Gastroesophageal sphincter (tissue), 4 donors: ENCODE measurements at regions not wholly inside any gene's neighbourhood (a gene's known extent, or its start where the extent isn't known, plus 50 kb on each side); places are given as distances from the start of the nearest gene placed in this dataset.

Source experiments
- ATAC-seq: fragments of 150-250 bp; one replicate; pipeline ENCODE4 v1.9.1; 2016; ENCODE audit warnings: mild to moderate bottlenecking, moderate library complexity
- H3K27ac ChIP-seq, 4 donors: fragments of 200-600 bp; sonication (generic) in 3 of 4; 1 replicate in 3 of 4; 2 replicates in 1 of 4; pipeline ENCODE4 v1.5.1; 2016 to 2019
- H3K27me3 ChIP-seq: fragments of 200-600 bp; sonication (generic); one replicate; pipeline ENCODE4 v1.5.1; 2019
- H3K36me3 ChIP-seq, 2 donors: fragments of 200-600 bp; sonication (generic); one replicate each; pipeline ENCODE4 v1.5.1; 2019; ENCODE audit warnings: control low read depth in 1 of 2
- H3K4me1 ChIP-seq, 3 donors: fragments of 200-600 bp; sonication (generic); 1 replicate in 2 of 3; 2 replicates in 1 of 3; pipeline ENCODE4 v1.5.1; 2016 to 2019; ENCODE audit warnings: control low read depth in 2 of 3
- H3K4me3 ChIP-seq, 2 donors: fragments of 200-600 bp; sonication (generic); one replicate each; pipeline ENCODE4 v1.5.1; 2019; ENCODE audit warnings: mild to moderate bottlenecking in 1 of 2, moderate library complexity in 1 of 2
- H3K9me3 ChIP-seq, 3 donors: fragments of 200-600 bp; sonication (generic); one replicate each; pipeline ENCODE4 v1.5.1; 2017 to 2019; ENCODE audit warnings: control low read depth in 2 of 3
- EP300 ChIP-seq: sonication (generic); formaldehyde crosslinking; IDR thresholded peaks from one replicate; pipeline ENCODE4 v1.6.1; 2017; ENCODE audit warnings: antibody characterized with exemption, mild to moderate bottlenecking
- POLR2A ChIP-seq, 2 donors: fragments of 450-650 bp; IDR thresholded peaks; one replicate each; pipeline ENCODE4 v1.6.1; 2017; ENCODE audit warnings: antibody characterized with exemption in 2 of 2, mild to moderate bottlenecking in 2 of 2, moderate library complexity in 1 of 2
- POLR2AphosphoS5 ChIP-seq: sonication (generic); formaldehyde crosslinking; IDR thresholded peaks from one replicate; pipeline ENCODE4 v1.6.1; 2017; ENCODE audit warnings: antibody characterized with exemption
- WGBS, 2 donors: methylation state at CpG; one replicate each; pipeline ENCODE4 v1.1.5; 2018; ENCODE audit warnings: low coverage in 1 of 2; 5-methylcytosine and 5-hydroxymethylcytosine counted together
- TF ChIP-seq, protein P1 (sequence below), 4 experiments: fragments of 200-600 bp in 2 of 4; fragments of 450-650 bp in 2 of 4; sonication (generic) in 1 of 4; IDR thresholded peaks; one replicate each; pipeline ENCODE4 v1.5.1; 2017 to 2019; ENCODE audit warnings: antibody characterized with exemption in 4 of 4, mild to moderate bottlenecking in 2 of 4, moderate library complexity in 2 of 4

DNA sequence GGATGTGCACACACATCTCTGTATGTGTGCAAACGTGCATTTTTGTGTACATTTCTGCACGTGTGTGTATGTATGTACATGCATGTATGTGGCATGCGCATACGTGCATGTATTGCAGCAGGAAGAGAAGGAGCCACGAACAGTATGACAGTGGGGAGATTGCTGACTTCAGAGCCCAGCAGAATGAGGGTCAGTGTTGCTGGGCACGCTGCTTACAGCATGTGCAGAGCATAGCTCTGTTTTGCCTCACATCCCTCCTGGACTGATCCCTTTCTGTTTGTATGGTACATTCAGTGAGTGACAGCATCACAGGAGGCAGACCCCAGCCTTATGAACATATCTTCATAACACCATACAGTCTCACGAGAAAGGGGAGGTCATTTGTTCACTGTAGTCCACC lies 934.0 kb upstream of the EEF2KMT start:
- no peak for ATAC-seq
- TF ChIP-seq, protein P1, sequence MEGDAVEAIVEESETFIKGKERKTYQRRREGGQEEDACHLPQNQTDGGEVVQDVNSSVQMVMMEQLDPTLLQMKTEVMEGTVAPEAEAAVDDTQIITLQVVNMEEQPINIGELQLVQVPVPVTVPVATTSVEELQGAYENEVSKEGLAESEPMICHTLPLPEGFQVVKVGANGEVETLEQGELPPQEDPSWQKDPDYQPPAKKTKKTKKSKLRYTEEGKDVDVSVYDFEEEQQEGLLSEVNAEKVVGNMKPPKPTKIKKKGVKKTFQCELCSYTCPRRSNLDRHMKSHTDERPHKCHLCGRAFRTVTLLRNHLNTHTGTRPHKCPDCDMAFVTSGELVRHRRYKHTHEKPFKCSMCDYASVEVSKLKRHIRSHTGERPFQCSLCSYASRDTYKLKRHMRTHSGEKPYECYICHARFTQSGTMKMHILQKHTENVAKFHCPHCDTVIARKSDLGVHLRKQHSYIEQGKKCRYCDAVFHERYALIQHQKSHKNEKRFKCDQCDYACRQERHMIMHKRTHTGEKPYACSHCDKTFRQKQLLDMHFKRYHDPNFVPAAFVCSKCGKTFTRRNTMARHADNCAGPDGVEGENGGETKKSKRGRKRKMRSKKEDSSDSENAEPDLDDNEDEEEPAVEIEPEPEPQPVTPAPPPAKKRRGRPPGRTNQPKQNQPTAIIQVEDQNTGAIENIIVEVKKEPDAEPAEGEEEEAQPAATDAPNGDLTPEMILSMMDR (IDR thresholded peaks at IDR 0.05): no peak
- H3K36me3 ChIP-seq: no peaks in the 10 kb centered on the region
- no peaks in the 10 kb centered on the region for H3K27me3 ChIP-seq
- H3K4me1 ChIP-seq: no peaks in the 10 kb centered on the region
- 46 to 65% methylated on average over 3 to 7 of the region's 7 CpGs for WGBS, 2 donors
- peaks cover 0 to 7% (median 0%) of the 10 kb centered on the region in 3 donors for H3K9me3 ChIP-seq
- no peak overlapping the region for H3K4me3 ChIP-seq
- no peak overlapping the region for H3K27ac ChIP-seq

DNA sequence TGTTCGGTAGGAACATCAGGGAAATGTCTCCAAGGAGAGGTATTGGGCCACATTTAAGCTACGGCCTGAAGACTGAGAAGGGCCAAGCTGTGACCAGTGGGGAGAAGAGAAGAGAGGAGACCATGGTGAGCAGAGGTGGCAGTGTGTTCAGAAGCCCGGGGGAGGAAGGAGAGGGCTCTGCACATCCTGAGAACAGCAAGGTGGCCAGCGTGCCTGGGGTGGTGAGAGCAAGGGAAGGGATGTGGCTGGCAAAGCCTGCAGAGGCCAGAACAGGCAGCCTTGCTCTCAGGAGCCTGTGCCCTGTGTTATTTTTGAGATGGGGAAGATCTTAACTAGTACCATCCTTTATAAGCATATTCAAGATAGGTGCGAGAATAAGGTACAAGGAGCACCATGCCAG lies 933.5 kb upstream of the EEF2KMT start:
- Histone ChIP-seq H3K36me3 (no peaks in the 10 kb centered on the region), H3K27ac (no peak overlapping the region), H3K4me3 (no peak overlapping the region), H3K4me1 (no peaks in the 10 kb centered on the region), H3K27me3 (no peaks in the 10 kb centered on the region), H3K9me3 (peaks cover 0 to 7% (median 0%) of the 10 kb centered on the region in 3 donors)
- TF ChIP-seq, protein P1 (IDR thresholded peaks at IDR 0.05): no peak
- no peak for TF ChIP-seq POLR2AphosphoS5
- no peak for ATAC-seq
- 60 to 69% methylated on average over 4 of the region's 5 CpGs for WGBS, 2 donors

DNA sequence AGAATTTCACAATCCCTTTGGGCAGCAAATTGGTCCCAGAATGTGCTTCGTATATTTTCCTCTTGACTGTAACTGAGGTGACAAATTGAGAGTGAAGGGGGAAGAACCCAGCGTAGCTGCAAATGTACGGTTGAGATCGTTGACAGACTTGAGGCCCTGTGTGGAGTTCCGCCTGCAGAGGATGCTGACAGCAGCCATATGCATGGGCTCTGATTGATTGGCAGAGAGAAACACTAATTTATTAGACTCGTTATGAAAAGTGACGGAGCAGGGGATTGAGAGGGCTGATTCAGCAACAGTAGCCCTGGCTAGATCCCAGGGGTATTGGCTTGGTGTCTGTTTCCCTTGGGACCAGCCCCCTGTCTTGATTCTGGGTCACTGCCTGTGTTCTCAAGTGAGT lies 930.1 kb upstream of the EEF2KMT start:
- no peaks in the 10 kb centered on the region for H3K4me1 ChIP-seq
- no peak for TF ChIP-seq EP300
- TF ChIP-seq POLR2AphosphoS5: no peak
- TF ChIP-seq POLR2A (IDR thresholded peaks at IDR 0.05): no peak
- TF ChIP-seq, protein P1 (IDR thresholded peaks at IDR 0.05): no peak
- no peak overlapping the region for H3K4me3 ChIP-seq
- ATAC-seq: no peak
- no peak overlapping the region for H3K27ac ChIP-seq
- no peaks in the 10 kb centered on the region for H3K27me3 ChIP-seq
- H3K36me3 ChIP-seq: no peaks in the 10 kb centered on the region
- WGBS, 2 donors: 71 to 82% methylated on average over 5 to 7 of the region's 7 CpGs
- no peaks in the 10 kb centered on the region for H3K9me3 ChIP-seq

DNA sequence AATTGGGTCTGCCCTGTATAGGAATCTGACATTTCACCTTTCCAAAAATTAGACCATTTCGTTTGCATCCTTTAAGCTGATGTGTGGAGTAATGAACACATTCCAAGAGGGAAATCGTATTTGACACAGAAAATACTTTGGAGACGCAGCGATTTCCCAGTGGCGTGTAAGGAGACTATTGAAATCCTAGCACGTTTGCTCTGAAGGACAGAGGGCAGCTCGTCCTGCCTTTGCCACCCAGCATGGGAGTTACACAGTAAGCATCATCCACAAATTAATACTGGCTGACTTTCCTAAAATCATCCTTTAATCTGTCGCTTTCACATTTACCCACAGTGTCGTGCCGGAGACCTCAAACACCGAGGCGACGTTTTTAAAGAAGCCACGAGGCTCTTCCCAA lies 925.9 kb upstream of the EEF2KMT start:
- WGBS, 2 donors: 75 to 80% methylated on average over 10 to 14 of the region's 14 CpGs
- no peak overlapping the region for H3K27ac ChIP-seq
- no peaks in the 10 kb centered on the region for H3K9me3 ChIP-seq
- no peak overlapping the region for H3K4me3 ChIP-seq
- H3K27me3 ChIP-seq: peaks cover 35% of the 10 kb centered on the region
- H3K4me1 ChIP-seq: peaks cover 0 to 13% (median 0%) of the 10 kb centered on the region in 3 donors
- ATAC-seq: no peak
- TF ChIP-seq POLR2A (IDR thresholded peaks at IDR 0.05) (no peak), POLR2AphosphoS5 (no peak), EP300 (no peak)
- TF ChIP-seq, protein P1 (IDR thresholded peaks at IDR 0.05): no peak
- H3K36me3 ChIP-seq: no peaks in the 10 kb centered on the region

DNA sequence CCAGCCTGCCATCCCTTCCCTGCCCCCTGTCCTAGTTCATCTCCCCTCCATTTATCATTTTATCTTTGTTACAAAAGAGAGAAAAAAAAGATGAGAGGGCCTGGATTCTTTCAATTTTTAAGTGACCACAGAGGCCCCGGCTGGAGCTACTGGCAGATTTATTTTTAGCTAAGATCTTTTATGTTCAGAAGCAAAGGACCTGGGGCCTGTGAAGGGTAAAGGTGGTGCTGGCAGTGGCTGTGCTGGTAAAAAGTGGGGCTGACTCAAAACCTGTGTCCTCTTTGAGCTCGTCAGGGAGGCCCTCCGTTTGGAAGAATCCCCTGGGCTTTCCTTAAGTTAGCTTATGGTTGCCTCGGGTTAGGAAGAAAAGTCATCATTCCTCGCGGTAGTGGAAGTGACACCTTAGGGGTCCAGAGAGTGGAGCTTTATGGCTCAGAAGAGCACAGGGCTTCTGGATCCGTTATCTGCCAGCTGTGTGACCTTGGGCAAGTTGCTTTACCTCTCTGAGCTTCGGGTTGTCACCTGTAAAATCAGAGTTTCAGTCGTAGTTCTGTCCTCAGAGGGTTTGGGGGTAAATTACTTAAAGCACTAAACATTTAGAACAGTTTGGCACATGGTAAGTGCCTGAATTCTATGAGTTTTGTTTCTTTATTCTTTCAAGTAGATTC lies 923.8 kb upstream of the EEF2KMT start:
- WGBS, 2 donors: 14 to 60% methylated on average over 1 to 9 of the region's 9 CpGs
- ATAC-seq: no peak
- TF ChIP-seq, protein P1 (IDR thresholded peaks at IDR 0.05): no peak
- no peak for TF ChIP-seq POLR2A (IDR thresholded peaks at IDR 0.05)
- no peak for TF ChIP-seq POLR2AphosphoS5
- TF ChIP-seq EP300: no peak
- peaks cover 45% of the 10 kb centered on the region for H3K27me3 ChIP-seq
- H3K36me3 ChIP-seq: no peaks in the 10 kb centered on the region
- no peak overlapping the region for H3K4me3 ChIP-seq
- H3K27ac ChIP-seq: no peak overlapping the region
- peaks cover 0 to 13% (median 0%) of the 10 kb centered on the region in 3 donors for H3K4me1 ChIP-seq
- H3K9me3 ChIP-seq: no peaks in the 10 kb centered on the region
